Peyer's patch (tissue), 4 donors: ENCODE measurements at regions not wholly inside any gene's neighbourhood (a gene's known extent, or its start where the extent isn't known, plus 50 kb on each side); places are given as distances from the start of the nearest gene placed in this dataset.

Experiments
- POLR2A ChIP-seq, 2 donors: fragments of 450-650 bp; IDR thresholded peaks; one replicate each; pipeline ENCODE4 v1.5.1; 2017; ENCODE audit warnings: antibody characterized with exemption in 2 of 2, mild to moderate bottlenecking in 2 of 2, moderate library complexity in 2 of 2
- TF ChIP-seq, protein P1 (sequence below), 6 experiments: fragments of 450-650 bp in 4 of 6; fragments of 200-600 bp in 2 of 6; sonication (generic) in 1 of 6; IDR thresholded peaks; one replicate each; pipeline ENCODE4 v1.5.1; 2017 to 2019; ENCODE audit warnings: antibody characterized with exemption in 6 of 6, mild to moderate bottlenecking in 3 of 6, moderate library complexity in 1 of 6

DNA sequence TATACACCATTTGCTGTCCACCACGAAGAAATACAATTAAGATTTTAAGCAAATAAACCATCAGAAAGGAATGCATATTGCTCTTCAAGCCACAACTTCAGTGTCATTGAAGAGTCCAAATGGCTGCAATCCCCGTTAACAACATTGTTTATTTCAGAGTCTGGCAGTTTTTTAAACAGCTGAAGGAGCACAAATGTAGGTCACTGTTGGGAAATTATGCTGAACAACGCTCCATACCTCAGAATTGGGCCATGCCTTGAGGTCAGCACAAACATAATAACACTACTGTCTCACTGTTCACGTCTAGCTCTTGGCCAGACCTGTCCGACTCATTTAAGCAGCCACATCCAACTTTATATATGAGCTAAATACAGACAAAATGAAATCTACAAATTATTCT lies 453.9 kb upstream of the GHITM start:
- TF ChIP-seq, protein P1, sequence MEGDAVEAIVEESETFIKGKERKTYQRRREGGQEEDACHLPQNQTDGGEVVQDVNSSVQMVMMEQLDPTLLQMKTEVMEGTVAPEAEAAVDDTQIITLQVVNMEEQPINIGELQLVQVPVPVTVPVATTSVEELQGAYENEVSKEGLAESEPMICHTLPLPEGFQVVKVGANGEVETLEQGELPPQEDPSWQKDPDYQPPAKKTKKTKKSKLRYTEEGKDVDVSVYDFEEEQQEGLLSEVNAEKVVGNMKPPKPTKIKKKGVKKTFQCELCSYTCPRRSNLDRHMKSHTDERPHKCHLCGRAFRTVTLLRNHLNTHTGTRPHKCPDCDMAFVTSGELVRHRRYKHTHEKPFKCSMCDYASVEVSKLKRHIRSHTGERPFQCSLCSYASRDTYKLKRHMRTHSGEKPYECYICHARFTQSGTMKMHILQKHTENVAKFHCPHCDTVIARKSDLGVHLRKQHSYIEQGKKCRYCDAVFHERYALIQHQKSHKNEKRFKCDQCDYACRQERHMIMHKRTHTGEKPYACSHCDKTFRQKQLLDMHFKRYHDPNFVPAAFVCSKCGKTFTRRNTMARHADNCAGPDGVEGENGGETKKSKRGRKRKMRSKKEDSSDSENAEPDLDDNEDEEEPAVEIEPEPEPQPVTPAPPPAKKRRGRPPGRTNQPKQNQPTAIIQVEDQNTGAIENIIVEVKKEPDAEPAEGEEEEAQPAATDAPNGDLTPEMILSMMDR (IDR thresholded peaks at IDR 0.05) = no peak
- TF ChIP-seq POLR2A (IDR thresholded peaks at IDR 0.05) = no peak
